Panc1 (cell line): ENCODE measurements at regions not wholly inside any gene's neighbourhood (a gene's known extent, or its start where the extent isn't known, plus 50 kb on each side); places are given as distances from the start of the nearest gene placed in this dataset.

Experiments
- POLR2AphosphoS5 ChIP-seq: IDR thresholded peaks from 2 replicates; pipeline ENCODE4 v1.6.1; 2012; ENCODE audit warnings: mild to moderate bottlenecking, low read depth, low read length, moderate library complexity
- SIN3A ChIP-seq: IDR thresholded peaks from 2 replicates; pipeline ENCODE4 v1.6.1; 2012; ENCODE audit warnings: low read depth, mild to moderate bottlenecking, low read length, moderate library complexity, borderline replicate concordance; ENCODE audit not compliant: insufficient read depth
- TCF7L2 ChIP-seq: IDR thresholded peaks from 2 replicates; pipeline ENCODE4 v1.6.1; 2011; ENCODE audit warnings: mild to moderate bottlenecking, low read depth, low read length, inconsistent platforms
- TF ChIP-seq, protein P1 (sequence below): fragments of 450-650 bp; IDR thresholded peaks from 2 replicates; pipeline ENCODE4 v1.5.1; 2017; ENCODE audit warnings: mild to moderate bottlenecking
- TF ChIP-seq, protein P2 (sequence below), 2 experiments: IDR thresholded peaks; 2 replicates each; pipeline ENCODE4 v1.6.1; 2011 to 2012; ENCODE audit warnings: low read depth in 2 of 2, control low read depth in 1 of 2, low read length in 1 of 2, mild to moderate bottlenecking in 1 of 2, moderate library complexity in 1 of 2; ENCODE audit not compliant: insufficient read depth in 1 of 2

DNA sequence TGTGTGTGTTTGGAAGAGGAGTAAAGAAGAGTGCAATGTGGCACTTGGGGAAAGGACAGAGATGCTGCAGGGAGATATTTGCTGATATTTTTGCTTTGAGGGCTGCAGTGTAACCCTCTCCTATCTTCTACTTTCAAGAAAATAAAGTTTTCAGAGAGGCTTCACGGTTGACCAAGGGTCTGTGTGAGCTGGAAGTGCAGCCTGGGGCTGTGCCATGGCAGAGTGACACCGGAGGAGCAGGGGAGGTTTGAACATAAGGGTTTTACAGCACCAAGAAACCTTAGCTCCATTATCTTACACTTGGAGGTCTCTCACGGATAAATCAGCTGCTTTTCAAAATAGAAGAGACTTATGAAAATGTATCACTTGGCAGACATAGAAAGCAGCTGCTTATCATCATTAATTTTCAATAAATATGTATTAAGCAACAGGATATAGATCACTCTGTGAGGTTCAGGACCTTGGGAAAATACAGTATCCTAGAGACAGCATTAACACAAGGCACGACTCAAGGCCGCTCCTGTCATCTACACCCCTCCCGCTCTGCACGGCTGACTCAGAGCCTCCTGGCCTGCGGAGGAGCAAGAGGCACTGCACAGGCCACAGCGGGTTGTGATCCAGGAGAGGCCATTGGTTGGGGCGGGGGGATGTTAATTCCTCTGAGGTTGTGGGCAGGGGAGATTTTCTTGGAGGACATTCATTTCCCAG is 127.8 kb downstream of the COPS8 start:
- TF ChIP-seq, protein P1, sequence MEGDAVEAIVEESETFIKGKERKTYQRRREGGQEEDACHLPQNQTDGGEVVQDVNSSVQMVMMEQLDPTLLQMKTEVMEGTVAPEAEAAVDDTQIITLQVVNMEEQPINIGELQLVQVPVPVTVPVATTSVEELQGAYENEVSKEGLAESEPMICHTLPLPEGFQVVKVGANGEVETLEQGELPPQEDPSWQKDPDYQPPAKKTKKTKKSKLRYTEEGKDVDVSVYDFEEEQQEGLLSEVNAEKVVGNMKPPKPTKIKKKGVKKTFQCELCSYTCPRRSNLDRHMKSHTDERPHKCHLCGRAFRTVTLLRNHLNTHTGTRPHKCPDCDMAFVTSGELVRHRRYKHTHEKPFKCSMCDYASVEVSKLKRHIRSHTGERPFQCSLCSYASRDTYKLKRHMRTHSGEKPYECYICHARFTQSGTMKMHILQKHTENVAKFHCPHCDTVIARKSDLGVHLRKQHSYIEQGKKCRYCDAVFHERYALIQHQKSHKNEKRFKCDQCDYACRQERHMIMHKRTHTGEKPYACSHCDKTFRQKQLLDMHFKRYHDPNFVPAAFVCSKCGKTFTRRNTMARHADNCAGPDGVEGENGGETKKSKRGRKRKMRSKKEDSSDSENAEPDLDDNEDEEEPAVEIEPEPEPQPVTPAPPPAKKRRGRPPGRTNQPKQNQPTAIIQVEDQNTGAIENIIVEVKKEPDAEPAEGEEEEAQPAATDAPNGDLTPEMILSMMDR = no peak
- no peak for TF ChIP-seq TCF7L2
- no peak for TF ChIP-seq POLR2AphosphoS5
- TF ChIP-seq SIN3A = no peak
- TF ChIP-seq, protein P2, sequence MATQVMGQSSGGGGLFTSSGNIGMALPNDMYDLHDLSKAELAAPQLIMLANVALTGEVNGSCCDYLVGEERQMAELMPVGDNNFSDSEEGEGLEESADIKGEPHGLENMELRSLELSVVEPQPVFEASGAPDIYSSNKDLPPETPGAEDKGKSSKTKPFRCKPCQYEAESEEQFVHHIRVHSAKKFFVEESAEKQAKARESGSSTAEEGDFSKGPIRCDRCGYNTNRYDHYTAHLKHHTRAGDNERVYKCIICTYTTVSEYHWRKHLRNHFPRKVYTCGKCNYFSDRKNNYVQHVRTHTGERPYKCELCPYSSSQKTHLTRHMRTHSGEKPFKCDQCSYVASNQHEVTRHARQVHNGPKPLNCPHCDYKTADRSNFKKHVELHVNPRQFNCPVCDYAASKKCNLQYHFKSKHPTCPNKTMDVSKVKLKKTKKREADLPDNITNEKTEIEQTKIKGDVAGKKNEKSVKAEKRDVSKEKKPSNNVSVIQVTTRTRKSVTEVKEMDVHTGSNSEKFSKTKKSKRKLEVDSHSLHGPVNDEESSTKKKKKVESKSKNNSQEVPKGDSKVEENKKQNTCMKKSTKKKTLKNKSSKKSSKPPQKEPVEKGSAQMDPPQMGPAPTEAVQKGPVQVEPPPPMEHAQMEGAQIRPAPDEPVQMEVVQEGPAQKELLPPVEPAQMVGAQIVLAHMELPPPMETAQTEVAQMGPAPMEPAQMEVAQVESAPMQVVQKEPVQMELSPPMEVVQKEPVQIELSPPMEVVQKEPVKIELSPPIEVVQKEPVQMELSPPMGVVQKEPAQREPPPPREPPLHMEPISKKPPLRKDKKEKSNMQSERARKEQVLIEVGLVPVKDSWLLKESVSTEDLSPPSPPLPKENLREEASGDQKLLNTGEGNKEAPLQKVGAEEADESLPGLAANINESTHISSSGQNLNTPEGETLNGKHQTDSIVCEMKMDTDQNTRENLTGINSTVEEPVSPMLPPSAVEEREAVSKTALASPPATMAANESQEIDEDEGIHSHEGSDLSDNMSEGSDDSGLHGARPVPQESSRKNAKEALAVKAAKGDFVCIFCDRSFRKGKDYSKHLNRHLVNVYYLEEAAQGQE (IDR thresholded peaks at IDR 0.05; ENCODE audit: insufficient read depth in 1 of 2, low read depth in 2 of 2, low read length in 1 of 2) = no peak
